Right lobe of liver (tissue), 6 donors: ENCODE measurements at regions not wholly inside any gene's neighbourhood (a gene's known extent, or its start where the extent isn't known, plus 50 kb on each side); places are given as distances from the start of the nearest gene placed in this dataset.

Experiments used
- ATAC-seq, 4 donors: fragments of 200-7000 bp; cut with Tn5 transposase; one replicate each; pipeline ENCODE4 v1.9.1; 2020; ENCODE audit warnings: mild to moderate bottlenecking in 4 of 4, moderate library complexity in 4 of 4
- DNase-seq, 3 donors: peaks; one replicate each; pipeline ENCODE4 v3.0.0-alpha.2; 2020
- H3K27ac ChIP-seq, 3 donors: fragments of 200-600 bp; one replicate each; pipeline ENCODE4 v1.8.0; 2022
- H3K27me3 ChIP-seq, 2 donors: fragments of 200-600 bp; one replicate each; pipeline ENCODE4 v1.8.0; 2022
- H3K36me3 ChIP-seq, 4 donors: fragments of 200-600 bp; sonication (generic) in 1 of 4; one replicate each; pipeline versions ENCODE4 v1.5.1 to v1.8.0; 2017 to 2022; ENCODE audit warnings: control low read depth in 1 of 4
- H3K4me1 ChIP-seq, 4 donors: fragments of 200-600 bp; sonication (generic) in 1 of 4; one replicate each; pipeline versions ENCODE4 v1.5.1 to v1.8.0; 2017 to 2022; ENCODE audit warnings: control low read depth in 1 of 4
- H3K4me3 ChIP-seq, 3 donors: fragments of 200-600 bp; one replicate each; pipeline ENCODE4 v1.8.0; 2022
- H3K9me3 ChIP-seq, 4 donors: fragments of 200-600 bp; sonication (generic) in 1 of 4; one replicate each; pipeline versions ENCODE4 v1.5.1 to v1.8.0; 2017 to 2022; ENCODE audit warnings: control low read depth in 1 of 4
- POLR2A ChIP-seq: fragments of 450-650 bp; IDR thresholded peaks from one replicate; pipeline ENCODE4 v1.6.1; 2017; ENCODE audit warnings: antibody characterized with exemption, mild to moderate bottlenecking
- WGBS: methylation state at CpG from one replicate; pipeline ENCODE4 v1.1.6; 2018; ENCODE audit warnings: low coverage, low lambda C conversion rate; ENCODE audit not compliant: insufficient coverage; ENCODE audit errors: missing lambda C conversion rate; 5-methylcytosine and 5-hydroxymethylcytosine counted together
- intact Hi-C, 2 donors: fragments of 100-400 bp; cut with DNase I; formaldehyde crosslinking; loops; one replicate each; pipeline versions ENCODE4 v1.11.2 to v1.14.1; 2022
- TF ChIP-seq, protein P1 (sequence below), 4 donors: fragments of 200-600 bp in 3 of 4; fragments of 450-650 bp in 1 of 4; IDR thresholded peaks; one replicate each; pipeline versions ENCODE4 v1.5.1 to v1.8.0; 2016 to 2022; ENCODE audit warnings: antibody characterized with exemption in 4 of 4, mild to moderate bottlenecking in 2 of 4
- donor health status: DM: no; HTN: yes; CAD: no.
- donor health status: DM: no; HTN: no; CAD: no.
- donor health status: DM: no; HTN: no; CAD: no.
- donor health status: DM: no; HTN: yes; CAD: no.
- donor health status: DM: no; HTN: yes; CAD: no.

DNA sequence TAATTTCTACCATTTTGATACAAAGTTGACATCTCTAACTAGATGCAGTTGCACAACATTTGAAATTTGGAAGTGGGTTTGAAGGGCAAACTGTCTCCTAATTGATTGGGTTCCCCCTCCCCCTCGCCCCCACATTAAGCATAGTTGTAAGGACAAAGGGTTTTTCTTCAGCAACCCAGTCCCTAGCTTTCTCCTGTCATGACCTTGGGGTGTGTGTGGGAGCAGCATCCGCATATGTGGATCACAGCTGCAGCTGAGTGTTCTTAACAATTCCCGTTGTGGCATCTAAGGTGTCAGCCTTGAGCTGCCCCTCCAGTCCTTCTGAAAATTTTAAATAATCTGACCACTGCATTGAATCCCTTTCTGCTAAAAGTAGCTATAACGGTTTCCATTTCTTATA is 141.3 kb upstream of the CDH10 start:
- 22% methylated on average over 3 of the region's 4 CpGs for WGBS
- H3K27me3 ChIP-seq = no peaks in the 10 kb centered on the region

DNA sequence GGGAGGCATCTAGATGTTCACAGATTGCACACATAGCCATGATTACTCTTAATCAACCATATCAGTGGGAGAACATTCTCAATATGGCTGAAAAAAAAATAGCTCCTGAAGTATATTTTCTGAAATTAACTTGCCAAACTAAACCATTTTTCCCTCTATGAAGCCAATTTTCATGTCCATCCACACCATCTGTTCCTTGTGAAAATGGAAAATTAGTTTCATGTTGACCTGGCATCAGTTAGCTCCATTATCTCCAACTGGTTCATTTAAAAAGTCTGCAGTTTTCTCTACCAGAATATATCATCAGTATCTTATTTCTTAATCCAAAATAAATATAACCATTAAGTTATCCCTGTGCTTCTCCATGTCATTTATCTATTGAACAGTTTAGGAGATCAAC is 138.8 kb upstream of the CDH10 start:
- DNase-seq = no peak
- no peak for ATAC-seq
- no peaks in the 10 kb centered on the region for H3K27me3 ChIP-seq
- H3K4me1 ChIP-seq = no peaks in the 10 kb centered on the region
- intact Hi-C loops = no loop called here
- no peaks in the 10 kb centered on the region for H3K9me3 ChIP-seq
- no peaks in the 10 kb centered on the region for H3K36me3 ChIP-seq
- no peak for TF ChIP-seq POLR2A
- TF ChIP-seq, protein P1, sequence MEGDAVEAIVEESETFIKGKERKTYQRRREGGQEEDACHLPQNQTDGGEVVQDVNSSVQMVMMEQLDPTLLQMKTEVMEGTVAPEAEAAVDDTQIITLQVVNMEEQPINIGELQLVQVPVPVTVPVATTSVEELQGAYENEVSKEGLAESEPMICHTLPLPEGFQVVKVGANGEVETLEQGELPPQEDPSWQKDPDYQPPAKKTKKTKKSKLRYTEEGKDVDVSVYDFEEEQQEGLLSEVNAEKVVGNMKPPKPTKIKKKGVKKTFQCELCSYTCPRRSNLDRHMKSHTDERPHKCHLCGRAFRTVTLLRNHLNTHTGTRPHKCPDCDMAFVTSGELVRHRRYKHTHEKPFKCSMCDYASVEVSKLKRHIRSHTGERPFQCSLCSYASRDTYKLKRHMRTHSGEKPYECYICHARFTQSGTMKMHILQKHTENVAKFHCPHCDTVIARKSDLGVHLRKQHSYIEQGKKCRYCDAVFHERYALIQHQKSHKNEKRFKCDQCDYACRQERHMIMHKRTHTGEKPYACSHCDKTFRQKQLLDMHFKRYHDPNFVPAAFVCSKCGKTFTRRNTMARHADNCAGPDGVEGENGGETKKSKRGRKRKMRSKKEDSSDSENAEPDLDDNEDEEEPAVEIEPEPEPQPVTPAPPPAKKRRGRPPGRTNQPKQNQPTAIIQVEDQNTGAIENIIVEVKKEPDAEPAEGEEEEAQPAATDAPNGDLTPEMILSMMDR (IDR thresholded peaks at IDR 0.05) = no peak
- no peak overlapping the region for H3K27ac ChIP-seq
- no peak overlapping the region for H3K4me3 ChIP-seq

More for the DNA sequence above, 141.3 kb upstream of the CDH10 start:
- Histone ChIP-seq H3K4me3 (no peak overlapping the region), H3K4me1 (no peaks in the 10 kb centered on the region), H3K27ac (no peak overlapping the region), H3K36me3 (no peaks in the 10 kb centered on the region), H3K9me3 (no peaks in the 10 kb centered on the region)
- DNase-seq (no peak), ATAC-seq (no peak)
- TF ChIP-seq POLR2A = no peak
- TF ChIP-seq, protein P1 (IDR thresholded peaks at IDR 0.05) = no peak
- intact Hi-C loops = no loop called here

DNA sequence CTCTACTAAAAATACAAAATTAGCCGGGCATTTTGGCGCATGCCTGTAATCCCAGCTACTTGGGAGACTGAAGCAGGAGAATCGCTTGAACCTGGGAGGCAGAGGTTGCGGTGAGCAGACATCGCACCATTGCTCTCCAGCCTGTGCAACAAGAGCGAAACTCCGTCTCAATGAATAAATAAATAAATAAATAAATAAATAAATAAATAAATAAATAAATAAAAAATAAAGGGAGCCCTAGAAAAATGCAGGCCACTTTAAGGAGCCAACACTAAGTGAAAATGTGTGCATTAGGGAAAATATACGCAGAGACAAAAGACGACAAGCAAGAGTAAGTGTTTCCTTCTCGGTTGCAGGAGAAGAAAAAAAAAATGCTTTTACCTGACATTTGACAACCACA is 132.6 kb upstream of the CDH10 start:
- no peak overlapping the region for H3K27ac ChIP-seq
- H3K27me3 ChIP-seq = no peaks in the 10 kb centered on the region
- H3K9me3 ChIP-seq = no peaks in the 10 kb centered on the region
- ATAC-seq = no peak
- DNase-seq = no peak
- no peaks in the 10 kb centered on the region for H3K36me3 ChIP-seq
- no peak overlapping the region for H3K4me3 ChIP-seq
- no peak for TF ChIP-seq POLR2A
- TF ChIP-seq, protein P1 (IDR thresholded peaks at IDR 0.05) = no peak
- intact Hi-C loops = no loop called here
- 71% methylated on average over 10 of the region's 10 CpGs for whole genome bisulfite sequencing
- no peaks in the 10 kb centered on the region for H3K4me1 ChIP-seq

DNA sequence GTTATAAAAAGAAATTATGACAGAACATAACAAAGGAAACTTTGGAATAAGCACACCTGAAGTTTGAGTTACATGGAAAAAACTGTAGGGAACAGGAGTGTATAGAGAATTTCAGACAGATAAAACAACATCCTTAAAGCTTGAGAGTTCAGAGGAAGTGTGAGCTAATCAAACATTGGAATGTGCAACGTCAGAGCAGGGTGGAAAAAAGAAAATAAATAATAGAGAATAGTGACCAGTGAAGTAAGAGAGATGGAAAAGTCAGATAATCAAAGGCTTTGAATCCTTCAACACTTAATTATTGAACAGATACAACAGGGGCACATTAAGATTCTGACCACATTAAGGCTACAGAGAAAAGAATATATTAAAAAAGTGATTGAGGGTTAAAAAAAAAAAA is 128.5 kb upstream of the CDH10 start:
- WGBS = 6% methylated on average over 1 of the region's 1 CpG
- Histone ChIP-seq H3K9me3 (no peaks in the 10 kb centered on the region), H3K4me3 (no peak overlapping the region), H3K27ac (no peak overlapping the region), H3K27me3 (no peaks in the 10 kb centered on the region), H3K36me3 (no peaks in the 10 kb centered on the region), H3K4me1 (no peaks in the 10 kb centered on the region)
- ATAC-seq = no peak
- no peak for DNase-seq
- TF ChIP-seq POLR2A = no peak
- TF ChIP-seq, protein P1 (IDR thresholded peaks at IDR 0.05) = no peak
- intact Hi-C loops = no loop called here

DNA sequence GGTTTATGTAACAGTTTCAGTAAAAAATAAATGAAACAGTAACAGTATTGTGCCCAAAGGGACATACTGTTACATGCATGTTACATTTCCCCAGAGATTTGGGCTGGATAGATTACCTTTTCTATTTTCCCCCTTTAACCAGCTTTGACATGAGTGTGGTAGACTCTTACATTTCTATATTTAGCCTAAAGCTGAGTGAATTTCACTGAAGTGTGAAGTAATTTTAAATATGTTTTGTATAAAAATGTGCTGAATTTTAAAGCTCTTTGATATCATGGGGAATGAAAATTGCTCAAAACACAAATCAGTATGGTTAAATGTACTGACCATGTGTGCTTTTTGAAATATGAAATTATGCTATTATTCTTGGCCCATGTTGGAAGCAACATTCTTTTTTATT is 122.3 kb upstream of the CDH10 start:
- Histone ChIP-seq H3K27me3 (no peaks in the 10 kb centered on the region), H3K27ac (no peak overlapping the region), H3K4me1 (no peaks in the 10 kb centered on the region), H3K36me3 (no peaks in the 10 kb centered on the region), H3K9me3 (no peaks in the 10 kb centered on the region), H3K4me3 (no peak overlapping the region)
- DNase-seq (no peak), ATAC-seq (no peak)
- intact Hi-C loops = no loop called here
- TF ChIP-seq POLR2A = no peak
- TF ChIP-seq, protein P1 (IDR thresholded peaks at IDR 0.05) = no peak
